H1 (cell line): ENCODE measurements at regions not wholly inside any gene's neighbourhood (a gene's known extent, or its start where the extent isn't known, plus 50 kb on each side); places are given as distances from the start of the nearest gene placed in this dataset.

Experiments used
- CTCF ChIA-PET: fragments of 300-600 bp; sonication (Branson Sonifier 250); formaldehyde crosslinking; loops from one replicate; lab custom pipeline; 2021; ENCODE audit not compliant: partially characterized antibody; lab: Charles Lee
- POLR2A ChIA-PET: fragments of 300-600 bp; sonication (Branson Sonifier 250); formaldehyde crosslinking; loops from one replicate; lab custom pipeline; 2021; ENCODE audit warnings: inconsistent platforms; ENCODE audit not compliant: partially characterized antibody; lab: Charles Lee
- DNase-seq, 2 experiments: peaks; one replicate each; pipeline versions ENCODE4 v3.0.0 to v3.0.0-alpha.2; 2010 to 2022; ENCODE audit warnings: low spot score in 2 of 2, low read depth in 1 of 2, mixed read lengths in 1 of 2
- FAIRE-seq: peaks from 2 replicates; lab custom pipeline; 2011; peaks lifted over from hg19 to GRCh38; lab: Jason Lieb, UNC
- H2AFZ ChIP-seq: 2 replicates; pipeline ENCODE4 v1.8.1; 2012; ENCODE audit warnings: low read length, inconsistent platforms
- H2AK5ac ChIP-seq: 2 replicates; pipeline ENCODE4 v1.6.1; 2013; ENCODE audit warnings: low read depth, low read length
- H2BK120ac ChIP-seq: replicated peaks from 2 replicates; pipeline ENCODE3; 2013; ENCODE audit warnings: low read depth, low read length, inconsistent platforms
- H2BK12ac ChIP-seq: 2 replicates; pipeline ENCODE4 v1.6.1; 2013; ENCODE audit warnings: low read depth, low read length
- H2BK15ac ChIP-seq: 2 replicates; pipeline ENCODE4 v1.6.1; 2013; ENCODE audit warnings: low read length
- H2BK20ac ChIP-seq: 2 replicates; pipeline ENCODE4 v1.6.1; 2013; ENCODE audit warnings: low read length
- H2BK5ac ChIP-seq: 2 replicates; pipeline ENCODE4 v1.6.1; 2013; ENCODE audit warnings: low read depth, low read length
- H3K14ac ChIP-seq: 2 replicates; pipeline ENCODE4 v1.6.1; 2013; ENCODE audit warnings: inconsistent platforms; ENCODE audit not compliant: insufficient read length
- H3K18ac ChIP-seq: 2 replicates; pipeline ENCODE4 v1.6.1; 2013; ENCODE audit warnings: low read length; ENCODE audit errors: extremely low read depth
- H3K23ac ChIP-seq: 2 replicates; pipeline ENCODE4 v1.6.1; 2013; ENCODE audit warnings: inconsistent platforms; ENCODE audit not compliant: insufficient read length
- H3K23me2 ChIP-seq: 2 replicates; pipeline ENCODE4 v1.6.1; 2013; ENCODE audit warnings: low read depth, low read length
- H3K27ac ChIP-seq: 2 replicates; pipeline ENCODE4 v1.6.1; 2011; ENCODE audit warnings: low read depth, low read length, inconsistent platforms
- H3K27me3 ChIP-seq, 4 experiments: replicated peaks in 1 of 4; 1 replicate in 1 of 4; 2 replicates in 3 of 4; pipeline versions ENCODE4 v1.6.1 to v1.8.1; 2011 to 2013; ENCODE audit warnings: low read length in 3 of 4, mild to moderate bottlenecking in 3 of 4, inconsistent platforms in 2 of 4, mixed read lengths in 2 of 4, moderate library complexity in 1 of 4; ENCODE audit not compliant: control insufficient read depth in 3 of 4, insufficient read depth in 3 of 4; ENCODE audit errors: extremely low read depth in 1 of 4
- H3K36me3 ChIP-seq, 4 experiments: 2 replicates each; pipeline versions ENCODE4 v1.6.1 to v1.8.1; 2011 to 2013; ENCODE audit warnings: mild to moderate bottlenecking in 4 of 4, low read length in 3 of 4, moderate library complexity in 2 of 4, control low read depth in 1 of 4, inconsistent platforms in 1 of 4; ENCODE audit not compliant: insufficient read depth in 4 of 4, control insufficient read depth in 2 of 4
- H3K4ac ChIP-seq: replicated peaks from 2 replicates; pipeline ENCODE3; 2013; ENCODE audit warnings: low read length, low read depth, mixed read lengths, inconsistent platforms; ENCODE audit not compliant: insufficient read length
- H3K4me1 ChIP-seq, 4 experiments: replicated peaks in 1 of 4; 1 replicate in 1 of 4; 2 replicates in 3 of 4; pipeline versions ENCODE4 v1.6.1 to v1.8.1; 2011 to 2013; ENCODE audit warnings: low read length in 3 of 4, inconsistent platforms in 2 of 4, mixed read lengths in 1 of 4; ENCODE audit not compliant: insufficient read depth in 4 of 4, control insufficient read depth in 3 of 4
- H3K4me2 ChIP-seq, 2 experiments: 2 replicates each; pipeline versions ENCODE4 v1.6.1 to v1.8.1; 2011 to 2013; ENCODE audit warnings: low read depth in 2 of 2, low read length in 2 of 2, control low read depth in 1 of 2, inconsistent platforms in 1 of 2, mild to moderate bottlenecking in 1 of 2; ENCODE audit not compliant: insufficient read depth in 1 of 2
- H3K4me3 ChIP-seq, 4 experiments: fragments of 200-600, 300-600 bp in 1 of 4; sonication (generic), shearing (Covaris generic), sonication (Bioruptor Twin) in 1 of 4; 2 replicates each; pipeline versions ENCODE4 v1.5.1 to v1.8.1; 2011 to 2016; ENCODE audit warnings: low read length in 4 of 4, low read depth in 3 of 4, control low read depth in 2 of 4, inconsistent platforms in 2 of 4, mild to moderate bottlenecking in 2 of 4, mixed read lengths in 1 of 4, moderate library complexity in 1 of 4; ENCODE audit not compliant: insufficient read depth in 2 of 4; ENCODE audit errors: extremely low read depth in 1 of 4
- H3K56ac ChIP-seq: replicated peaks from 2 replicates; pipeline ENCODE3; 2013; ENCODE audit warnings: low read depth, mild to moderate bottlenecking, mixed read lengths, low read length, inconsistent platforms; ENCODE audit not compliant: insufficient read length
- H3K79me1 ChIP-seq: 2 replicates; pipeline ENCODE4 v1.6.1; 2013; ENCODE audit warnings: low read depth, low read length, control low read depth
- H3K79me2 ChIP-seq, 2 experiments: 2 replicates each; pipeline versions ENCODE4 v1.6.1 to v1.8.1; 2012 to 2013; ENCODE audit warnings: low read length in 2 of 2, mild to moderate bottlenecking in 2 of 2, inconsistent platforms in 1 of 2; ENCODE audit not compliant: insufficient read depth in 2 of 2, control insufficient read depth in 1 of 2
- H3K9ac ChIP-seq, 4 experiments: replicated peaks in 1 of 4; 1 replicate in 1 of 4; 2 replicates in 3 of 4; pipeline versions ENCODE4 v1.6.1 to v1.8.1; 2011 to 2013; ENCODE audit warnings: low read depth in 3 of 4, low read length in 3 of 4, control low read depth in 2 of 4, mild to moderate bottlenecking in 2 of 4, moderate library complexity in 2 of 4, inconsistent platforms in 1 of 4; ENCODE audit errors: extremely low read depth in 1 of 4
- H3K9me3 ChIP-seq, 2 experiments: 2 replicates each; pipeline versions ENCODE4 v1.6.1 to v1.8.1; 2012 to 2013; ENCODE audit warnings: mild to moderate bottlenecking in 2 of 2, moderate library complexity in 2 of 2, control low read depth in 1 of 2, inconsistent platforms in 1 of 2, low read depth in 1 of 2, low read length in 1 of 2, mixed read lengths in 1 of 2; ENCODE audit not compliant: insufficient read depth in 2 of 2
- H4K20me1 ChIP-seq, 2 experiments: replicated peaks in 1 of 2; 2 replicates each; pipeline versions ENCODE3 to v1.8.1; 2011 to 2013; ENCODE audit warnings: inconsistent platforms in 2 of 2, low read length in 2 of 2, mild to moderate bottlenecking in 1 of 2; ENCODE audit not compliant: insufficient read depth in 2 of 2, control insufficient read depth in 1 of 2
- H4K5ac ChIP-seq: 2 replicates; pipeline ENCODE4 v1.6.1; 2013; ENCODE audit warnings: low read length, low read depth, mixed read lengths, inconsistent platforms; ENCODE audit not compliant: insufficient read length
- H4K8ac ChIP-seq: 2 replicates; pipeline ENCODE4 v1.8.0; 2013; ENCODE audit warnings: mild to moderate bottlenecking, moderate library complexity, low read length, inconsistent platforms; ENCODE audit not compliant: insufficient read depth; ENCODE audit errors: extremely low read depth
- H4K91ac ChIP-seq: replicated peaks from 2 replicates; pipeline ENCODE3; 2013; ENCODE audit warnings: low read length, mixed read lengths, inconsistent platforms; ENCODE audit not compliant: insufficient read length
- CBX5 ChIP-seq: fragments of 300-800, 300-1000 bp; sonication (generic); IDR thresholded peaks from 2 replicates; pipeline ENCODE4 v1.7.1; 2016; ENCODE audit warnings: antibody characterized with exemption, low read length, low read depth
- HDAC2 ChIP-seq, 2 experiments: fragments of 300-600 bp in 1 of 2; sonication (generic) in 1 of 2; IDR thresholded peaks; 2 replicates each; pipeline ENCODE4 v1.6.1; 2011 to 2012; ENCODE audit warnings: low read depth in 2 of 2, low read length in 2 of 2, mild to moderate bottlenecking in 2 of 2, moderate library complexity in 2 of 2, borderline replicate concordance in 1 of 2, inconsistent platforms in 1 of 2
- KDM1A ChIP-seq: fragments of 200-600, 300-600 bp; sonication (generic); IDR thresholded peaks from 2 replicates; pipeline ENCODE4 v1.7.1; 2016; ENCODE audit warnings: mild to moderate bottlenecking, low read length, borderline replicate concordance
- MAFK ChIP-seq: IDR thresholded peaks from 2 replicates; pipeline ENCODE4 v1.6.1; 2012; ENCODE audit warnings: low read depth, mild to moderate bottlenecking, improper control_type of control experiment, low read length
- SP1 ChIP-seq: IDR thresholded peaks from 2 replicates; pipeline ENCODE4 v1.6.1; 2011; ENCODE audit warnings: low read depth, low read length
- SP2 ChIP-seq: IDR thresholded peaks from 2 replicates; pipeline ENCODE4 v1.6.1; 2012; ENCODE audit warnings: mild to moderate bottlenecking, low read length, inconsistent platforms
- YY1 ChIP-seq: IDR thresholded peaks from 2 replicates; pipeline ENCODE4 v1.6.1; 2011; ENCODE audit warnings: low read depth, mild to moderate bottlenecking, low read length
- WGBS, 2 experiments: shearing (Covaris generic) in 1 of 2; methylation state at CpG; one replicate each; pipeline versions ENCODE4 v1.1.6 to v1.1.7; 2013 to 2015; ENCODE audit warnings: low lambda C conversion rate in 2 of 2, mixed read lengths in 2 of 2, inconsistent platforms in 1 of 2, low coverage in 1 of 2, missing lambda C conversion rate in 1 of 2; ENCODE audit not compliant: insufficient replicate concordance in 2 of 2, insufficient coverage in 1 of 2, insufficient read length in 1 of 2; ENCODE audit errors: extremely low coverage in 1 of 2, missing lambda C conversion rate in 1 of 2; 5-methylcytosine and 5-hydroxymethylcytosine counted together

- no peak for TF ChIP-seq SP1
- no peak for TF ChIP-seq CBX5
- TF ChIP-seq HDAC2 (IDR thresholded peaks at IDR 0.05; ENCODE audit: borderline replicate concordance in 1 of 2, low read depth in 2 of 2, low read length in 2 of 2), result no peak
- TF ChIP-seq YY1, result no peak
- no peak for TF ChIP-seq KDM1A
- TF ChIP-seq SP2, result no peak
- no peak for TF ChIP-seq MAFK
- Histone ChIP-seq H3K9ac (no peak overlapping the region), H3K23ac (no peak overlapping the region), H3K18ac (no peak overlapping the region), H3K79me1 (peaks cover 3% of the 10 kb centered on the region; the same call in 1 of the 2 replicates), H4K91ac (no peak overlapping the region), H2BK15ac (no peak overlapping the region), H2AFZ (no peak overlapping the region), H2AK5ac (no peak overlapping the region), H2BK120ac (no peak overlapping the region), H3K56ac (no peak overlapping the region), H2BK5ac (no peak overlapping the region), H3K14ac (no peak overlapping the region), H3K9me3 (no peaks in the 10 kb centered on the region), H3K4me1 (no peaks in the 10 kb centered on the region), H3K4me3 (no peak overlapping the region), H3K36me3 (no peaks in the 10 kb centered on the region), H3K27me3 (no peaks in the 10 kb centered on the region), H3K4me2 (no peak overlapping the region), H2BK12ac (no peak overlapping the region), H4K20me1 (peaks cover 0 to 10% of the 10 kb centered on the region in 2 experiments), H4K5ac (no peak overlapping the region), H4K8ac (no peak overlapping the region), H3K4ac (no peak overlapping the region), H3K23me2 (peaks cover 14% of the 10 kb centered on the region; the same call in 1 of the 2 replicates), H3K79me2 (no peaks in the 10 kb centered on the region), H2BK20ac (no peak overlapping the region), H3K27ac (no peak overlapping the region)
- POLR2A ChIA-PET, result no interaction called here
- DNase-seq (peak in 1 of 2 experiments; percentile 35), FAIRE-seq (no peak)
- CTCF ChIA-PET, result no interaction called here
- WGBS, 2 experiments, result 83% methylated on average over 11 of the region's 11 CpGs; no CpG with 5 or more reads in 1 of the 2 experiments
These were observed 244.3 kb downstream of the BRD1 start for GRCh38 chr22:49583341-49583740.
